Aorta (tissue), 5 donors: ENCODE measurements at regions not wholly inside any gene's neighbourhood (a gene's known extent, or its start where the extent isn't known, plus 50 kb on each side); places are given as distances from the start of the nearest gene placed in this dataset.

Experiments used
- ATAC-seq: fragments of 200-7000 bp; cut with Tn5 transposase; one replicate; pipeline ENCODE4 v1.9.1; 2022; ENCODE audit warnings: moderate library complexity; ENCODE audit not compliant: low FRiP score
- DNase-seq, 2 donors: peaks; one replicate each; pipeline ENCODE4 v3.0.0-alpha.2; 2020
- H3K27ac ChIP-seq, 2 donors: one replicate each; pipeline ENCODE4 v1.5.1; 2013; ENCODE audit warnings: low read length in 2 of 2, mild to moderate bottlenecking in 2 of 2, moderate library complexity in 2 of 2, control low read depth in 1 of 2, inconsistent platforms in 1 of 2, low read depth in 1 of 2
- H3K27me3 ChIP-seq, 2 donors: one replicate each; pipeline ENCODE4 v1.6.1; 2013; ENCODE audit warnings: control low read depth in 1 of 2, low read length in 1 of 2, mild to moderate bottlenecking in 1 of 2, moderate library complexity in 1 of 2; ENCODE audit not compliant: insufficient read depth in 2 of 2, control insufficient read depth in 1 of 2
- H3K36me3 ChIP-seq, 2 donors: one replicate each; pipeline ENCODE4 v1.6.1; 2013; ENCODE audit warnings: control low read depth in 1 of 2, low read length in 1 of 2, mild to moderate bottlenecking in 1 of 2; ENCODE audit not compliant: insufficient read depth in 2 of 2, control insufficient read depth in 1 of 2
- H3K4me1 ChIP-seq, 2 donors: one replicate each; pipeline ENCODE4 v1.6.1; 2013; ENCODE audit warnings: low read length in 2 of 2, control low read depth in 1 of 2, mild to moderate bottlenecking in 1 of 2, moderate library complexity in 1 of 2; ENCODE audit not compliant: insufficient read depth in 2 of 2, control insufficient read depth in 1 of 2
- H3K4me3 ChIP-seq, 2 donors: one replicate each; pipeline ENCODE4 v1.5.1; 2013; ENCODE audit warnings: low read length in 2 of 2, control low read depth in 1 of 2, mild to moderate bottlenecking in 1 of 2
- H3K9me3 ChIP-seq: one replicate; pipeline ENCODE4 v1.6.1; 2013; ENCODE audit warnings: mild to moderate bottlenecking, low read length; ENCODE audit not compliant: control insufficient read depth
- WGBS, 2 donors: extraction: QIAGEN DNeasy Blood & Tissue Kit; methylation state at CpG; one replicate each; pipeline ENCODE4 v1.1.7; 2013; 5-methylcytosine and 5-hydroxymethylcytosine counted together
- intact Hi-C, 2 donors: fragments of 100-400 bp; cut with DNase I; formaldehyde crosslinking; loops; one replicate each; pipeline versions ENCODE4 v1.14.2 to v1.15.0; 2022
- donor health status: healthy with polysubstance abuse.
- donor health status: Bipolar disorder and iron deficiency.
- donor health status: DM: no; HTN: no; CAD: no.
- donor health status: DM: no; HTN: no; CAD: no.
- donor health status: DM: yes; HTN: yes; CAD: no.

GRCh38 chrX:110600745-110601310 is 194.8 kb downstream of the CHRDL1 start:
- no peak overlapping the region for H3K4me3 ChIP-seq
- no peaks in the 10 kb centered on the region for H3K27me3 ChIP-seq
- H3K4me1 ChIP-seq = no peaks in the 10 kb centered on the region
- ATAC-seq = no peak
- 71 to 78% methylated on average over 8 of the region's 8 CpGs for WGBS, 2 donors
- H3K27ac ChIP-seq = no peak overlapping the region
- no peaks in the 10 kb centered on the region for H3K9me3 ChIP-seq
- DNase-seq = no peak
- intact Hi-C loops = no loop called here
- H3K36me3 ChIP-seq = no peaks in the 10 kb centered on the region

- no peaks in the 10 kb centered on the region for H3K9me3 ChIP-seq
Measured at GRCh38 chrX:110614596-110614995, 181.0 kb downstream of the CHRDL1 start.

More at GRCh38 chrX:110614596-110614995, 181.0 kb downstream of the CHRDL1 start:
- no peak overlapping the region for H3K4me3 ChIP-seq
- no peak for DNase-seq
- no peaks in the 10 kb centered on the region for H3K4me1 ChIP-seq
- no peak overlapping the region for H3K27ac ChIP-seq
- intact Hi-C loops = no loop called here
- no peaks in the 10 kb centered on the region for H3K36me3 ChIP-seq
- no peaks in the 10 kb centered on the region for H3K27me3 ChIP-seq
- no peak for ATAC-seq
